H9 (cell line): ENCODE measurements at regions not wholly inside any gene's neighbourhood (a gene's known extent, or its start where the extent isn't known, plus 50 kb on each side); places are given as distances from the start of the nearest gene placed in this dataset.

Source experiments
- DNase-seq: peaks from one replicate; pipeline ENCODE4 v3.0.0-alpha.2; 2017
- H2AFZ ChIP-seq: one replicate; pipeline ENCODE4 v1.6.1; 2013; ENCODE audit warnings: mild to moderate bottlenecking, low read length, control low read depth, moderate library complexity
- H2AK5ac ChIP-seq: 2 replicates; pipeline ENCODE4 v1.6.1; 2013; ENCODE audit warnings: low read length, control low read depth, mixed read lengths; ENCODE audit not compliant: insufficient read length
- H2BK120ac ChIP-seq: one replicate; pipeline ENCODE4 v1.6.1; 2013; ENCODE audit warnings: low read depth, mild to moderate bottlenecking, low read length, control low read depth, inconsistent platforms; ENCODE audit not compliant: poor library complexity, severe bottlenecking
- H2BK12ac ChIP-seq: 2 replicates; pipeline ENCODE4 v1.6.1; 2013; ENCODE audit warnings: low read length, control low read depth, mixed read lengths, low read depth; ENCODE audit not compliant: insufficient read length
- H2BK15ac ChIP-seq: 2 replicates; pipeline ENCODE4 v1.6.1; 2013; ENCODE audit warnings: low read depth, low read length, control low read depth
- H2BK20ac ChIP-seq: one replicate; pipeline ENCODE4 v1.6.1; 2013; ENCODE audit warnings: low read depth, mild to moderate bottlenecking, low read length, control low read depth, inconsistent platforms; ENCODE audit not compliant: poor library complexity, severe bottlenecking
- H2BK5ac ChIP-seq: 2 replicates; pipeline ENCODE4 v1.6.1; 2013; ENCODE audit warnings: low read length, control low read depth, mixed read lengths; ENCODE audit not compliant: insufficient read length
- H3K14ac ChIP-seq: 2 replicates; pipeline ENCODE4 v1.6.1; 2013; ENCODE audit warnings: low read length, control low read depth; ENCODE audit not compliant: insufficient read depth
- H3K18ac ChIP-seq: 2 replicates; pipeline ENCODE4 v1.6.1; 2013; ENCODE audit warnings: low read depth, mild to moderate bottlenecking, mixed read lengths, low read length, control low read depth; ENCODE audit not compliant: insufficient read length
- H3K23ac ChIP-seq: 2 replicates; pipeline ENCODE4 v1.6.1; 2013; ENCODE audit warnings: low read length, control low read depth, mixed read lengths, low read depth; ENCODE audit not compliant: insufficient read length
- H3K23me2 ChIP-seq: 2 replicates; pipeline ENCODE4 v1.6.1; 2013; ENCODE audit warnings: low read depth, mild to moderate bottlenecking, mixed read lengths, low read length, control low read depth; ENCODE audit not compliant: insufficient read length, poor library complexity, severe bottlenecking
- H3K27ac ChIP-seq: 2 replicates; pipeline ENCODE4 v1.5.1; 2013; ENCODE audit warnings: low read length, control low read depth, mixed read lengths, low read depth; ENCODE audit not compliant: insufficient read length
- H3K27me3 ChIP-seq: 2 replicates; pipeline ENCODE4 v1.6.1; 2013; ENCODE audit warnings: low read length, control low read depth, inconsistent platforms; ENCODE audit not compliant: insufficient read depth
- H3K4ac ChIP-seq: 2 replicates; pipeline ENCODE4 v1.6.1; 2013; ENCODE audit warnings: low read depth, mild to moderate bottlenecking, control low read depth, inconsistent platforms, low read length, moderate library complexity
- H3K4me1 ChIP-seq: 2 replicates; pipeline ENCODE4 v1.6.1; 2013; ENCODE audit warnings: low read length, control low read depth, inconsistent platforms; ENCODE audit not compliant: insufficient read depth
- H3K4me2 ChIP-seq: 2 replicates; pipeline ENCODE4 v1.6.1; 2013; ENCODE audit warnings: low read length, control low read depth, mixed read lengths; ENCODE audit not compliant: insufficient read length, insufficient read depth
- H3K56ac ChIP-seq: 2 replicates; pipeline ENCODE4 v1.6.1; 2013; ENCODE audit warnings: low read depth, mild to moderate bottlenecking, mixed read lengths, low read length, control low read depth; ENCODE audit not compliant: insufficient read length
- H3K79me1 ChIP-seq: 2 replicates; pipeline ENCODE4 v1.6.1; 2013; ENCODE audit warnings: low read depth, mild to moderate bottlenecking, moderate library complexity, low read length, control low read depth, inconsistent platforms; ENCODE audit not compliant: insufficient read depth, poor library complexity, severe bottlenecking
- H3K79me2 ChIP-seq: 2 replicates; pipeline ENCODE4 v1.6.1; 2013; ENCODE audit warnings: low read length, control low read depth, inconsistent platforms; ENCODE audit not compliant: insufficient read depth
- H3K9ac ChIP-seq: 2 replicates; pipeline ENCODE4 v1.6.1; 2013; ENCODE audit warnings: low read length, control low read depth, mixed read lengths; ENCODE audit not compliant: insufficient read length; ENCODE audit errors: extremely low read depth
- H3K9me3 ChIP-seq: one replicate; pipeline ENCODE4 v1.6.1; 2013; ENCODE audit warnings: low read depth, low read length, inconsistent platforms; ENCODE audit not compliant: control insufficient read depth
- H3T11ph ChIP-seq: one replicate; pipeline ENCODE4 v1.6.1; 2013; ENCODE audit warnings: mild to moderate bottlenecking, low read length, control low read depth, inconsistent platforms
- H4K20me1 ChIP-seq: one replicate; pipeline ENCODE4 v1.6.1; 2013; ENCODE audit not compliant: control insufficient read depth, insufficient read length, insufficient read depth
- H4K5ac ChIP-seq: 2 replicates; pipeline ENCODE4 v1.6.1; 2013; ENCODE audit warnings: low read depth, mild to moderate bottlenecking, mixed read lengths, low read length, control low read depth; ENCODE audit not compliant: insufficient read length
- H4K8ac ChIP-seq: replicated peaks from 2 replicates; pipeline ENCODE4 v1.6.1; 2013; ENCODE audit warnings: low read length, control low read depth, mixed read lengths, low read depth; ENCODE audit not compliant: insufficient read length
- H4K91ac ChIP-seq: 2 replicates; pipeline ENCODE4 v1.6.1; 2013; ENCODE audit warnings: low read depth, mild to moderate bottlenecking, moderate library complexity, mixed read lengths, low read length, control low read depth; ENCODE audit not compliant: insufficient read length
- H3K27ac Mint-ChIP-seq, 3 experiments: 2 replicates in 2 of 3; 3 replicates in 1 of 3; pipeline ENCODE4 v1.8.0; 2020 to 2021; ENCODE audit warnings: mixed read lengths in 3 of 3, mild to moderate bottlenecking in 1 of 3, moderate library complexity in 1 of 3
- H3K27me3 Mint-ChIP-seq: 2 replicates; pipeline ENCODE4 v1.8.0; 2021; ENCODE audit warnings: low read depth, mild to moderate bottlenecking, moderate library complexity, mixed read lengths
- H3K36me3 Mint-ChIP-seq, 3 experiments: 2 replicates in 2 of 3; 3 replicates in 1 of 3; pipeline ENCODE4 v1.8.0; 2020 to 2021; ENCODE audit warnings: low read depth in 3 of 3, mixed read lengths in 3 of 3; ENCODE audit not compliant: insufficient read depth in 1 of 3
- H3K4me1 Mint-ChIP-seq, 2 experiments: 2 replicates each; pipeline ENCODE4 v1.8.0; 2020; ENCODE audit warnings: mixed read lengths in 2 of 2
- H3K4me3 Mint-ChIP-seq, 2 experiments: 2 replicates in 1 of 2; 3 replicates in 1 of 2; pipeline ENCODE4 v1.8.0; 2020 to 2021; ENCODE audit warnings: mild to moderate bottlenecking in 2 of 2, mixed read lengths in 2 of 2, moderate library complexity in 1 of 2
- H3K9me3 Mint-ChIP-seq, 2 experiments: 2 replicates in 1 of 2; 3 replicates in 1 of 2; pipeline ENCODE4 v1.8.0; 2020; ENCODE audit warnings: mild to moderate bottlenecking in 2 of 2, mixed read lengths in 2 of 2, moderate library complexity in 1 of 2
- WGBS: extraction: QIAGEN DNeasy Blood & Tissue Kit; methylation state at CpG from one replicate; pipeline ENCODE4 v1.1.7; 2013; ENCODE audit warnings: missing lambda C conversion rate, low lambda C conversion rate, mixed read lengths; ENCODE audit not compliant: insufficient read length; ENCODE audit errors: extremely low coverage; 5-methylcytosine and 5-hydroxymethylcytosine counted together
- TF ChIP-seq, protein P1 (sequence below): fragments of 200-600 bp; sonication (generic); conservative IDR thresholded peaks from 3 replicates; pipeline ENCODE4 v1.8.0; 2021; ENCODE audit warnings: antibody characterized with exemption, mild to moderate bottlenecking

DNA sequence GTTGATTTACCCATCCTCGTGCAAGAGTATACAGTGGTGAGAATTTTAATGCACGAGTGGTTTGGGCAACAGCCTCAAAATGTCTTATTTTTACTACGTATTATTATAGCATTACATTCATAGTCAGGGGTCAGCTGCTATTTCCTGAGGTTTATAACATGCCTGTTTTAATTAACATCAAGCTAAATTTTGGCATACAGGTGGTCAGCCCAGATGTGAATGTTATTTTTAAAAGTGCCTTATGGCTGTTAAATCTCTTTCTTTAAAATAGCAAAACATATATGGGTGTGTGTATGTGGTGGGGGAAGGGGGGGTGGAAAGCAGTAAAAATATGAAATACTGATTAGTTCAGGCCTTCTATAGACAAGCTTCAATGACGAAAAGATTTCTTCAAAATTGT, 424.5 kb upstream of the CLINT1 start:
- H4K5ac ChIP-seq: no peak overlapping the region
- H2AK5ac ChIP-seq: no peak overlapping the region
- H2BK20ac ChIP-seq: no peak overlapping the region
- H4K20me1 ChIP-seq: no peaks in the 10 kb centered on the region
- Mint-ChIP-seq H3K36me3 (no peaks in the 10 kb centered on the region; a peak in 1 of 7 replicates), H3K4me3 (no peak overlapping the region), H3K9me3 (no peaks in the 10 kb centered on the region), H3K4me1 (0 out of 4 replicates have a peak, but pooled peaks cover 0 to 2% of the 10 kb centered on the region in 2 experiments), H3K27ac (no peak overlapping the region), H3K27me3 (peaks cover 3% of the 10 kb centered on the region; the same call in 1 of the 2 replicates)
- WGBS: no CpG with 5 or more reads among the region's 4 CpGs
- H3K18ac ChIP-seq: no peak overlapping the region
- H2AFZ ChIP-seq: no peak overlapping the region
- H3K23me2 ChIP-seq: no peaks in the 10 kb centered on the region
- H2BK15ac ChIP-seq: no peak overlapping the region
- no peak overlapping the region for H3K9ac ChIP-seq
- TF ChIP-seq, protein P1, sequence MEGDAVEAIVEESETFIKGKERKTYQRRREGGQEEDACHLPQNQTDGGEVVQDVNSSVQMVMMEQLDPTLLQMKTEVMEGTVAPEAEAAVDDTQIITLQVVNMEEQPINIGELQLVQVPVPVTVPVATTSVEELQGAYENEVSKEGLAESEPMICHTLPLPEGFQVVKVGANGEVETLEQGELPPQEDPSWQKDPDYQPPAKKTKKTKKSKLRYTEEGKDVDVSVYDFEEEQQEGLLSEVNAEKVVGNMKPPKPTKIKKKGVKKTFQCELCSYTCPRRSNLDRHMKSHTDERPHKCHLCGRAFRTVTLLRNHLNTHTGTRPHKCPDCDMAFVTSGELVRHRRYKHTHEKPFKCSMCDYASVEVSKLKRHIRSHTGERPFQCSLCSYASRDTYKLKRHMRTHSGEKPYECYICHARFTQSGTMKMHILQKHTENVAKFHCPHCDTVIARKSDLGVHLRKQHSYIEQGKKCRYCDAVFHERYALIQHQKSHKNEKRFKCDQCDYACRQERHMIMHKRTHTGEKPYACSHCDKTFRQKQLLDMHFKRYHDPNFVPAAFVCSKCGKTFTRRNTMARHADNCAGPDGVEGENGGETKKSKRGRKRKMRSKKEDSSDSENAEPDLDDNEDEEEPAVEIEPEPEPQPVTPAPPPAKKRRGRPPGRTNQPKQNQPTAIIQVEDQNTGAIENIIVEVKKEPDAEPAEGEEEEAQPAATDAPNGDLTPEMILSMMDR: no peak
- no peaks in the 10 kb centered on the region for H3K79me2 ChIP-seq
- no peak overlapping the region for H3K14ac ChIP-seq
- DNase-seq: no peak
- no peak overlapping the region for H2BK120ac ChIP-seq
- H3K4ac ChIP-seq: no peak overlapping the region
- no peak overlapping the region for H3K56ac ChIP-seq
- no peak overlapping the region for H3T11ph ChIP-seq
- no peaks in the 10 kb centered on the region for H3K79me1 ChIP-seq
- no peak overlapping the region for H2BK5ac ChIP-seq
- no peaks in the 10 kb centered on the region for H3K27me3 ChIP-seq
- H3K9me3 ChIP-seq: no peaks in the 10 kb centered on the region
- no peaks in the 10 kb centered on the region for H3K4me1 ChIP-seq
- H2BK12ac ChIP-seq: no peak overlapping the region
- no peak overlapping the region for H3K23ac ChIP-seq
- H3K27ac ChIP-seq: no peak overlapping the region
- no peak overlapping the region for H3K4me2 ChIP-seq
- H4K8ac ChIP-seq: no peak overlapping the region
- H4K91ac ChIP-seq: no peak overlapping the region
